CD4-positive, CD25-positive, alpha-beta regulatory T cell (primary cell): ENCODE measurements at regions not wholly inside any gene's neighbourhood (a gene's known extent, or its start where the extent isn't known, plus 50 kb on each side); places are given as distances from the start of the nearest gene placed in this dataset.

Experiments used
- ATAC-seq, 2 donors: fragments of 150-1000 bp; cut with Tn5 transposase; one replicate each; pipeline ENCODE4 v1.10.0; 2021; ENCODE audit warnings: low read depth in 2 of 2, moderate number of reproducible peaks in 2 of 2, moderate library complexity in 1 of 2
- DNase-seq, 3 donors: peaks; one replicate each; pipeline versions ENCODE4 v3.0.0 to v3.0.0-alpha.2; 2012 to 2022; ENCODE audit warnings: mixed read lengths in 1 of 3
- H3K27ac ChIP-seq: one replicate; pipeline ENCODE4 v1.7.0; 2013; ENCODE audit warnings: mild to moderate bottlenecking, low read length; ENCODE audit not compliant: insufficient read depth, poor library complexity, severe bottlenecking
- H3K27me3 ChIP-seq: one replicate; pipeline ENCODE4 v1.7.0; 2013; ENCODE audit warnings: low read length; ENCODE audit not compliant: control insufficient read depth, insufficient read depth
- H3K36me3 ChIP-seq: one replicate; pipeline ENCODE4 v1.7.0; 2013; ENCODE audit warnings: mild to moderate bottlenecking, low read length, moderate library complexity; ENCODE audit not compliant: control insufficient read depth, insufficient read depth
- H3K4me1 ChIP-seq: 2 replicates; pipeline ENCODE4 v1.7.0; 2013; ENCODE audit warnings: mild to moderate bottlenecking, low read length; ENCODE audit not compliant: insufficient read depth, control insufficient read depth, poor library complexity, severe bottlenecking
- H3K4me3 ChIP-seq: one replicate; pipeline ENCODE4 v1.7.0; 2013; ENCODE audit warnings: low read depth, mild to moderate bottlenecking, low read length, moderate library complexity
- H3K9me3 ChIP-seq, 2 experiments: 1 replicate in 1 of 2; 2 replicates in 1 of 2; pipeline ENCODE4 v1.7.0; 2013; ENCODE audit warnings: low read length in 2 of 2, mild to moderate bottlenecking in 1 of 2, moderate library complexity in 1 of 2; ENCODE audit not compliant: control insufficient read depth in 2 of 2
- H3K27ac Mint-ChIP-seq, 3 donors: one replicate each; pipeline ENCODE4 v1.8.0; 2020 to 2022; ENCODE audit warnings: mild to moderate bottlenecking in 3 of 3, mixed read lengths in 3 of 3, moderate library complexity in 2 of 3
- H3K27me3 Mint-ChIP-seq: one replicate; pipeline ENCODE4 v1.8.0; 2022; ENCODE audit warnings: mild to moderate bottlenecking, mixed read lengths
- H3K36me3 Mint-ChIP-seq: one replicate; pipeline ENCODE4 v1.8.0; 2020; ENCODE audit warnings: mixed read lengths
- H3K4me1 Mint-ChIP-seq, 4 donors: one replicate each; pipeline ENCODE4 v1.8.0; 2020 to 2022; ENCODE audit warnings: mixed read lengths in 4 of 4, mild to moderate bottlenecking in 1 of 4
- H3K4me3 Mint-ChIP-seq, 4 donors: one replicate each; pipeline ENCODE4 v1.8.0; 2020 to 2022; ENCODE audit warnings: mild to moderate bottlenecking in 4 of 4, mixed read lengths in 4 of 4, moderate library complexity in 3 of 4
- H3K9me3 Mint-ChIP-seq, 7 donors: one replicate each; pipeline ENCODE4 v1.8.0; 2020 to 2022; ENCODE audit warnings: mixed read lengths in 7 of 7, mild to moderate bottlenecking in 3 of 7, moderate library complexity in 2 of 7

DNA sequence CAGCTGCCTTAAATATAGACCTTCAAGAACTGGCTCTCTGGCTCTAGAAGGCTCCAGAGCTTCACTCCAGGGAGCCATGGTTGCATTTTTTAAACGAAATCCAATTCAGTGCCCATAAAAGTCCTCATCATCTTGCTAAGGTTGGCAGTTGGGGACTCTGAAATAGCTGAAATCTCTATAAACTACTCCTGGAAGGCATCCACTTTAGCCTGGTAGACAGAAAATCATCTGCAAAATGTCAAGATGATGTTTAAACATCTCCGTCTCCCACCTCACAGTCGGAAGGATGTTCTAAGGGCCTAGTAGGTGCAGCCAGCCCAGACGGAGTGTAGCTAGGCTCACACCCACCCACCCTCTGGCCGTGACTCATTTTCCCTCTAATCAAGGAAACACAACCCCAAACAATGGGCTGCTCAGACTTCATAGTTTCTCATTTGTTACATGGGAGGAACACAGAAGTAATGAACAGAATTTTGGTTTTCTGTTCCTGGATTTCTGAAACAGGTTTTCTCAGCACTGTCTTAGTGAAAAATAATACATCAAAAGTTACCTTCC is 235.4 kb upstream of the KAZN start:
- Mint-ChIP-seq H3K4me3 (no peak overlapping the region), H3K36me3 (no peaks in the 10 kb centered on the region), H3K27ac (no peak overlapping the region), H3K4me1 (no peaks in the 10 kb centered on the region), H3K27me3 (no peaks in the 10 kb centered on the region), H3K9me3 (peaks cover 0 to 8% (median 4%) of the 10 kb centered on the region in 7 donors)
- H3K9me3 ChIP-seq = no peaks in the 10 kb centered on the region
- no peak for DNase-seq
- no peaks in the 10 kb centered on the region for H3K4me1 ChIP-seq
- no peak overlapping the region for H3K27ac ChIP-seq
- ATAC-seq = no peak
- no peaks in the 10 kb centered on the region for H3K27me3 ChIP-seq
- H3K36me3 ChIP-seq = no peaks in the 10 kb centered on the region
- H3K4me3 ChIP-seq = no peak overlapping the region

DNA sequence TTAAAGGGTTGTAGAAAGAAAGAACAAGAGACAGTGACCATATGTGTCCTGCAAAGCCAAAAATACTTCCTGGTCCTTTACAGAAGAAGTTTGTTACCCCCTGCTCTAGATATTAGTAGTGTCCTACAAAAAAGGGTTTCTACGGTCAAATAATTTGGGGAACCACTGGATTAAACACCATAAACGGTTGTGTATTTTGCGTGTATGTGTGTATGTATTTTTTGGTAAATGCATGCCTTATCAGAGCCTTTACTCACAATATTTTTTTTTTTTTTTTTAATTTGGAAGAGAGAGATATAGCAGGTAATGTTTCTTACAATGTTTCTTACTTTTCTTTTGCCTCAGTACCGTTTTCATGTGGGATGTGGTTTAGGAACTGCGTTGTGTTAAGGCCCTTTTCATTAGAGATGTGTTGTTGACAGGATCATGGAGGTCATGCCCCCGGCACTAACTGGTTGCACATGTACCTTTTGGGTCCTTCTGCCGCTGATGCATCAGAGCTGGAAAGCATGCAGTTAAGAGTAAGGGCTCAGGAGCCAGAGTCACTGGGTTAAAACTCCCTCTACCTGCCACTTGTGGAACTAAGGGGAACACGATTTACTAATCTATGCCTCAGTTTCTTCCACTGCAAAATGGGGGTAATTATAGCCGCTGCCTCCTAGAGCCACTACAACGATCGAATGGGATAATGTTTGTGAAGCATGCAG is 234.6 kb upstream of the KAZN start:
- Mint-ChIP-seq H3K36me3 (no peaks in the 10 kb centered on the region), H3K27me3 (peaks cover under 1% of the 10 kb centered on the region), H3K4me3 (no peak overlapping the region), H3K27ac (no peak overlapping the region), H3K9me3 (peaks cover 0 to 5% (median 2%) of the 10 kb centered on the region in 7 donors), H3K4me1 (no peaks in the 10 kb centered on the region)
- no peak overlapping the region for H3K27ac ChIP-seq
- DNase-seq = no peak
- no peaks in the 10 kb centered on the region for H3K4me1 ChIP-seq
- no peaks in the 10 kb centered on the region for H3K36me3 ChIP-seq
- H3K27me3 ChIP-seq = no peaks in the 10 kb centered on the region
- no peak for ATAC-seq
- H3K4me3 ChIP-seq = no peak overlapping the region
- no peaks in the 10 kb centered on the region for H3K9me3 ChIP-seq

DNA sequence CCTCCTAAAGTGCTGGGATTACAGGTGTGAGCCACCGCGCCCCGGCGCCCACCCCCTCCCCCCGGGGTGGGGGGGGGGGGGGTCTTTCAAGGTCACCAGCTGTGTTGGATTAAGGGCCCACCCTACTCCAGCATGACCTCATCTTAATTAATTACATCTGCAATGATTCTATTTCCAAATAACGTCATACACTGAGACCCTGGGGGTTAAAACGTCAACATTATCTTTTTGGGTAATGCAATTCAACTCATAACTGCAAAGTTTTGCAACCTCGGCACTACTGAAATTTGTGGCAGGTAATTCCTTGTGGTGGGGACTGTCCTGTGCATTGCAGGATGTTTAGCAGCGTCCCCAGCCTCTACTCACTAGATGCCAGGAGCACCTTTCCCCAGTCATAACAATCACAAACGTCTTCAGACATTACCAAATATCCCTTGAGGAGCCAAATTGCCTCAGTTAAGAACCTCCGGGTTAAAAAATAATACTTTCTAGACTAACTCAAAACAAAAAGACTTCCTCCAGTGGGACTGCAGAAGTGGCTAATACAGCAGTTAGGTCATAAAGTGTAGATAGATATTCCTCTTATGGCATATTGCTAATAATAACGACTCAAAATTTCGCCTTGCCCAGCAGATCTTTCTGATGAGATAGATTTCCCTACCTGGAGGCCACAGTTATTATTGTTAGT is 233.0 kb upstream of the KAZN start:
- H3K9me3 ChIP-seq = no peaks in the 10 kb centered on the region
- no peak overlapping the region for H3K4me3 ChIP-seq
- H3K36me3 ChIP-seq = no peaks in the 10 kb centered on the region
- Mint-ChIP-seq H3K4me1 (no peaks in the 10 kb centered on the region), H3K9me3 (peaks cover 0 to 4% (median 0%) of the 10 kb centered on the region in 7 donors), H3K36me3 (no peaks in the 10 kb centered on the region), H3K4me3 (no peak overlapping the region), H3K27ac (no peak overlapping the region), H3K27me3 (peaks cover 5% of the 10 kb centered on the region)
- no peaks in the 10 kb centered on the region for H3K27me3 ChIP-seq
- H3K27ac ChIP-seq = no peak overlapping the region
- DNase-seq = no peak
- ATAC-seq = no peak
- H3K4me1 ChIP-seq = no peaks in the 10 kb centered on the region

DNA sequence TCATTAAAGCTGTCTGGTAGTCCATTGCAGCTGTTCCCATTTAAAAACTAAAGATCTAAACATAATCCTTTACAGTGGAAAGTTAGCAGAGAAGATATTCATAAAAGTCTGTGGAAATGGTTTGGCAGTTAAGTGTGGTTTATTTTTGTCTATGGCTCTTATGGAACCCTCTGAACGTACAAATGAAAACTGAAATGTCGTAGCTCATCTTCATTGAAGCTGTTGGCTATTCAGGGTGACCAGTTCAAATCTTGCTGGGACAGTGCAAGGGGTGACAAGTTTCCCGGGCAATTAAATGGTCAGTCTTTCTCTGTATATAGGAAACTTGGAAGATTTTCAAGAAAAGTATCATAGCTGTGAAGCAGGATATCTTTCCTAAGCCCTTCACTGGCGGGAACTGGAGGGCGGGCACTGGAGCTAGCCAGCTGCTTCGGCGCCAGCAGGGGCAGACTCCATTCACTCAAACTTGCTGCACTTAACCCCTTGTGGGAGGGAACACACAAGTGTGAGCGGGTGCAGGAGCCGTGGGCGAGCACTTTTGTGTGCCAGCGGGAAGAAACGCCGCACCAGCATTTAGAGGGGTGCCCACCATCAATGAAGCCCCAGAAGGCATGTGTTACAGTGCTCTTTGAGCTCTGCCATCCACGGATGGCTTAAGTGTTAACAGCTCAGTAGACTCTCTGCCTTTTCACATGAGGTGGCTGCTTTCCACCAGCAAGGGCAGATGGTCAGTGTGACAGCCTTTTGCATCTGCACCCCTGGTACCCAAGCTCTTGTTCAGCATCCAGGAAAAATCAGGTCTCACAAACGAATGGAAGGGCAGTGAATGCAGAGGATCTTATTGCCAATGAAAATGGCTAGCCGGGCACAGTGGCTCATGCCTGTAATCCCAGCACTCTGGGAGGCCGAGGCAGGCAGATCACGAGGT is 232.1 kb upstream of the KAZN start:
- no peaks in the 10 kb centered on the region for H3K4me1 ChIP-seq
- Mint-ChIP-seq H3K4me3 (no peak overlapping the region), H3K36me3 (no peaks in the 10 kb centered on the region), H3K27me3 (peaks cover 5% of the 10 kb centered on the region), H3K27ac (no peak overlapping the region), H3K4me1 (no peaks in the 10 kb centered on the region), H3K9me3 (peaks cover 0 to 4% (median 0%) of the 10 kb centered on the region in 7 donors)
- H3K27me3 ChIP-seq = no peaks in the 10 kb centered on the region
- no peak for DNase-seq
- ATAC-seq = no peak
- H3K36me3 ChIP-seq = no peaks in the 10 kb centered on the region
- no peaks in the 10 kb centered on the region for H3K9me3 ChIP-seq
- H3K4me3 ChIP-seq = no peak overlapping the region
- no peak overlapping the region for H3K27ac ChIP-seq

GRCh38 chr1:14367451-14367850 is 231.0 kb upstream of the KAZN start:
- no peak overlapping the region for H3K4me3 Mint-ChIP-seq
- H3K36me3 ChIP-seq = no peaks in the 10 kb centered on the region
- ATAC-seq (no peak), DNase-seq (no peak)
- no peaks in the 10 kb centered on the region for H3K4me1 Mint-ChIP-seq
- no peaks in the 10 kb centered on the region for H3K27me3 ChIP-seq
- H3K9me3 Mint-ChIP-seq = peaks cover 0 to 2% (median 0%) of the 10 kb centered on the region in 7 donors
- no peaks in the 10 kb centered on the region for H3K4me1 ChIP-seq
- H3K27ac Mint-ChIP-seq = no peak overlapping the region
- H3K4me3 ChIP-seq = no peak overlapping the region
- no peaks in the 10 kb centered on the region for H3K36me3 Mint-ChIP-seq
- no peaks in the 10 kb centered on the region for H3K9me3 ChIP-seq
- H3K27me3 Mint-ChIP-seq = peaks cover 5% of the 10 kb centered on the region
- no peak overlapping the region for H3K27ac ChIP-seq

DNA sequence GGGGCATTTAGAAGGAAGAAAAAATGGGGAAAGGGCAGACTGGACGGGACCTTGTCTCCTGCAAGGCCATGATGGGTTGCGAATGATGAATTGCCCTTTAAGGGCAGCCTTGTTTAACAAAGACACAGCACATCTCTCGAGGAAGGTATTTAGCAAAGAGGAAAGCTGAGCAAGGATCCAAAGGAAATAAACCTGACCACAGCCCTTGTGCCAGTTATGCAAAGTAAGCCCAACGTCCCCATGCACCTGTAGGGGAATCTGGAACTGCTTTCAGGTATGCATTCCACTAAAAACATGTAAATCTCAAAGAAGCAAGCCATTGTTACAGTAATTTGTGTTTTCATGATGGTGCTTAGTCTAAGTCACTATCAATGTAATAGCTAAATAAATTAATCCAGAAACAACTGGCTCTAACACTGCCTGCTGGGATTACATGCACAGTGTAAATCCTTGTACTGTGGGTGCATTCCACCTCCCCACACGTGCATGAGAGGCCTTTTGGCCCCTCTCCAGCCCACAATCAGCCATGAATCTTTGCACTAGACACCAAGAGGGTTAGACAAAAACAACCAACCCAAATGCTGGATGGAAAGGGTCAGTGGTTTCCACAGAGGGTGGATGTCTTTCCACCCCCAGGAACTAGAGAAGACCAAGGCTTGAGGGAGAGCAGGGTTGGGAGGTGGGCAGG is 228.8 kb upstream of the KAZN start:
- Histone ChIP-seq H3K27me3 (no peaks in the 10 kb centered on the region), H3K4me1 (no peaks in the 10 kb centered on the region), H3K4me3 (no peak overlapping the region), H3K36me3 (no peaks in the 10 kb centered on the region), H3K9me3 (no peaks in the 10 kb centered on the region), H3K27ac (no peak overlapping the region)
- Mint-ChIP-seq H3K9me3 (peaks cover 0 to 2% (median 0%) of the 10 kb centered on the region in 7 donors), H3K4me1 (no peaks in the 10 kb centered on the region), H3K36me3 (no peaks in the 10 kb centered on the region), H3K4me3 (no peak overlapping the region), H3K27ac (no peak overlapping the region), H3K27me3 (peaks cover 9% of the 10 kb centered on the region)
- no peak for DNase-seq
- ATAC-seq = no peak

- DNase-seq = no peak
- Mint-ChIP-seq H3K4me1 (no peaks in the 10 kb centered on the region), H3K27me3 (peaks cover 9% of the 10 kb centered on the region), H3K9me3 (peaks cover 0 to 2% (median 0%) of the 10 kb centered on the region in 7 donors), H3K27ac (no peak overlapping the region), H3K4me3 (no peak overlapping the region), H3K36me3 (no peaks in the 10 kb centered on the region)
- Histone ChIP-seq H3K4me3 (no peak overlapping the region), H3K36me3 (no peaks in the 10 kb centered on the region), H3K27ac (no peak overlapping the region), H3K9me3 (no peaks in the 10 kb centered on the region), H3K27me3 (no peaks in the 10 kb centered on the region), H3K4me1 (no peaks in the 10 kb centered on the region)
- ATAC-seq = no peak
Measured at GRCh38 chr1:14371771-14372497, 226.6 kb upstream of the KAZN start.
